Frontal cortex (tissue), 3 donors: ENCODE measurements at regions not wholly inside any gene's neighbourhood (a gene's known extent, or its start where the extent isn't known, plus 50 kb on each side); places are given as distances from the start of the nearest gene placed in this dataset.
"Not testable (repeated sequence)": the region's sequence is repeated elsewhere in the genome, so short reads cannot be mapped to it uniquely, and the experiment has no call there.

Experiments used
- DNase-seq, 2 donors: peaks; one replicate each; pipeline ENCODE4 v3.0.0; 2012; ENCODE audit warnings: low spot score in 2 of 2
- FAIRE-seq: peaks from 2 replicates; lab custom pipeline; 2012; peaks lifted over from hg19 to GRCh38; lab: Jason Lieb, UNC
- donor health status: control.
- donor health status: control.
- donor health status: control.

- FAIRE-seq, result no peak
- no peak for DNase-seq
These were observed 65.6 kb downstream of the UFM1 start for GRCh38 chr13:38415233-38415632.

- FAIRE-seq, result no peak
- no peak for DNase-seq
These were observed 67.6 kb downstream of the UFM1 start for GRCh38 chr13:38417241-38417640.

GRCh38 chr13:38417727-38418126 is 68.1 kb downstream of the UFM1 start:
- no peak for FAIRE-seq

DNA sequence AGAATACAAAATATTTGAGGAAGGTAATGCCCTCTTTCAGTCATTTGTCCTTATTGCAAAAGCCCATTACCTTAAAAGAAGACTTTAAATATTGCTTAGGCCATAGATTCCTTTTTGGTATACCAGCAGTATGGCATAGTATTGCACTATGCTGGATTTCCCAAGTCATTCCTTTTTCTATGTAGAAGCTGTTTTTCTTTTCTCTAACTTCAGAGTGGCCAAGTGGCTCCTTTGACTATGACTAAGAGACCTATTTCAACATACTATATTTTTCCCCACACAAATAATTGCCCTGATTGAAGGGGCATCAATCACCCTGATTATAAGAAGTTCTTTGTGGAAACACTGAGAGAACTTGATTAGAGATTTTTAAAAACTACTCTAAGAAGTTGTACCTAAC is 68.6 kb downstream of the UFM1 start:
- FAIRE-seq, result no peak
- DNase-seq, result no peak

More at GRCh38 chr13:38417727-38418126, 68.1 kb downstream of the UFM1 start:
- no peak for DNase-seq

DNA sequence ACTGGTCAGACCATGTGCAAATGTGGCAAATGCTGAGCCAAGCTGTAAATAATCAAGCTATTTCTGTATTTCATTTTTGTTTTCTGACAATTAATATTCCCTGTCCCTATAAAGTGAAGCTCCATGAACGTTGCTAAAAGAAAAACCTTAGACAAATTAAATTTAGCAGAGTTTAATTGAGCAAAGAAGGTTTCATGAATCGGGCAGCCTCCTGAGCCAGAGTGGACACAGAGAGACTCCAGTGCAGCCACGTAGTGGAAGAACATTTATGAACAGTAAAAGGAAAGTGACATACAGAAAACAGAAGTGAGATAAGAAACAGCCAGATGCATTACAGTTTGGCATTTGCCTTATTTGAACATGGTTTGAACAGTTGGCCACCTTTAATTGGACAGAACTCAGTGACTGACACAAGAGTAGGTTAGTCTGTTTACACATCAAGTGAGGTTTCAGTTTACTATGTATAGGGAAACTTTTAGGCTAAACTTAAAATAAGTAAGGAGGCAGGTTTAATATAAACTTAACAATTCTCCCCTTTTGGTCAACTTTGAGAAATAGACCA is 69.7 kb downstream of the UFM1 start:
- DNase-seq, result no peak
- no peak for FAIRE-seq

GRCh38 chr13:38421590-38422560 is 72.2 kb downstream of the UFM1 start:
- FAIRE-seq, result no peak
- DNase-seq, result no peak

GRCh38 chr13:38429916-38430315 is 80.3 kb downstream of the UFM1 start:
- no peak for FAIRE-seq

DNA sequence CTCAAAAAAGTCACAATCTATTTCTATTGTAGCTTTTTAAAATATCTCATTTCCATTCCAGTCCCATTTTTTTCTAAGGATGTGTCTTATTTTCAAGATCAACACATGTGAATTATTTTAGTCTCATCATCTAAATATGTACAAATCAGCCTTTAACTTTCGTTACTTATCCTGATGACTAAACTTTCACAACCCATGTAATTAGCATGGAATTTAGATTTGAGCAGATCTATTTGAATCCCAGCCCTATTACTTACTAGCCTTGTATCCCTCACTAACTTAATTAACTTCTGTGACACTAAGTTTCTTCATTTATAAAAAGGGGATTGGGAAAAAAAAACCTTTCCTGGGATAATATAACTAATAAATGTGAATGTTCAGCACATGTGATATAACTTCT is 81.1 kb downstream of the UFM1 start:
- FAIRE-seq (no peak), DNase-seq (no peak)

More at GRCh38 chr13:38429916-38430315, 80.3 kb downstream of the UFM1 start:
- no peak for DNase-seq

DNA sequence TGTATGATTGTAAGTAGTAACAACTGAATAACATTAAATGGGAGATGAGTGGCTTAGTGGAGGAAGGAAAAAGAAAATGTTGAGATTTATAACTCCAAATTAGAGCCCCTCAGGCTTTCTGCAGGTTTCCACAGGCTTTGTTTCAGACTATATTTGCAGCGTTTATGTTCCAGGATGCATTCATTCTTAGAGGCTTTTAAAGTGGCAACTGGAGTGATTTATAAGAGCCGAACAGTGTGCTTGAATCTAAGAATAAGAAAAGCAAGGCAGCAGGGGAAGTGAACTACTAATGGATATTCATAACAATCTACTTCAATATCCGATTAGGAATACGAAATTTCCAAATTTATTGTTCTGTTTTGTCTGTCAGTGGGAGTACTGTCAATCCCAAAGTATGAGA is 91.0 kb downstream of the UFM1 start:
- DNase-seq (no peak), FAIRE-seq (no peak)

DNA sequence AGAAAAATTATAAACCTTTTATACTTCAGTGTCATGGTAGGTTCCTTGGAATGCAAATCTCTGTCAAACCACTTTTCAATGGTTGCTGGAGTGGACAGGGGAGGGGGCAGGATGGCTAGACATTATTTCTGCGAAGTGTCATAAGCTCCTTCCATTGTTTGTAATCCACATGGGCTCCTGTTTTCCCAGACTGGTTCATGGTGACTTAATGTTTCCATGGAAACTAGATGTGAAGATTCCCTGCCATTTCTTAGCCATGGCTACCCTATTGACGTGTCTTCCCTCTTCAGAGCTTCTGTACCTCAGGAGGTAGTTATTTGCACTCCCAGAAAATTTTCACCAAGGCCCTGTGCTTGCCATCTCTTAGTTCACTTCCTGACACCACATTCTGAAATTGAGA is 95.3 kb downstream of the UFM1 start:
- FAIRE-seq, result no peak
- DNase-seq, result no peak

- no peak for DNase-seq
- no peak for FAIRE-seq
These were observed 103.0 kb downstream of the UFM1 start for GRCh38 chr13:38452656-38453055.

- DNase-seq, result no peak
- FAIRE-seq, result no peak
These were observed 113.0 kb downstream of the UFM1 start for GRCh38 chr13:38462605-38463004.

DNA sequence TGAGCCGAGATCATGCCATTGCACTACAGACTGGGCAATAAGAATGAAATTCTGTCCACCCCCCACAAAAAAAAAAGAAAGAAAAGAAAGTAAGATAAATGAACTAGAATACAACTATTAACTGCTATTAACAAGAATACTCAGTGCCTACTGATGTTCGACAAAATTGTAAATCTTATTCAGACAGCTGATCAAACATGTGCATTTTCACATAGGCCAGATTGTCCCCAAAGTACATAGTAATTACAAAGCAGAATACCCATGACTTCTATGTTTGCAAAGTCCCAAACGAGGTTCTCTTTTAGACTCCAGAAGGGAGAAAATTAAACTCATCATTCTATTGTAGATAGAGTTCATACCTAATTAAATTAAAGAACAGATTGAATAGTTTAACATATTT is 113.4 kb downstream of the UFM1 start:
- FAIRE-seq (no peak), DNase-seq (no peak)

GRCh38 chr13:38472411-38472810 is 122.8 kb downstream of the UFM1 start:
- FAIRE-seq, DNase-seq: not testable (repeated sequence)

DNA sequence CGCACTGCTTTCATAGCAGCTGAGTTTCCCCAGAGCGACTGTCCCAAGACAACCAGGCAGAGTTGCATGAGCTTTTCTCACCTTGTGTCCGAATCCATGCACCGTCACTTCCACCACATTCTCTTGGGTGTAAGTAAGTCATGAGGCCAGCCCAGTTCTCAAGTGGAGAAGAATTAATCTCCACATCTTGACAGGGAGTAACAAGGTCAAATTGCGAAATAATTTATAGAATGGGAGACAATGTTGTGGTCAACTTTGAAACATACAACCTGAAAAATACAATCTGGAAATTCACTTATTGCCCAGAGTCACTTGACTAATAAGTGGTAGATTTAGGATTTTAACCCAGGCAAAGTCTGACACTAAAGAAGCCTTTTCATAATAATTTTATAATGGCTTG is 123.7 kb downstream of the UFM1 start:
- DNase-seq (no peak), FAIRE-seq (no peak)

- FAIRE-seq, result no peak
- DNase-seq, result no peak
These were observed 128.0 kb downstream of the UFM1 start for GRCh38 chr13:38477676-38478075.

GRCh38 chr13:38483623-38484022 is 134.0 kb downstream of the UFM1 start:
- no peak for DNase-seq
- FAIRE-seq, result no peak

DNA sequence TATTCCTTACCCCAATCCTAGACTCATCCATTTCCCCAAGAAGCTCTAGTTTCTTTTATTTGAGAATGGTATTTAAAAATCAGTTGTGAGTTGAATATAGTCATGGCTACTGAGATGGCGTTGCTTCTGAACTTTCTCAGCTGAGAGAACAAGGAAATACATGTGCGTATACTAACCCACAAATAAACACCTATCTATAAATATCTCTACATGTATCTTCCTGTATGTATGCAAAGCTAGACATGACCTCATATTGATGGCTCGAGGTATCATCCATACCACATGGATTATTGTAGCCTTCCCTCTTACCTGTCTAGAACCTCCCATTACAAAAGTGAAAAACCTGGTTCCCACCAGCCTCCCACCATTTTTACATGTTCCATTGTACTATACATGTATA is 141.0 kb downstream of the UFM1 start:
- no peak for FAIRE-seq

GRCh38 chr13:38494445-38494844 is 144.8 kb downstream of the UFM1 start:
- no peak for DNase-seq

More for the DNA sequence above, 141.0 kb downstream of the UFM1 start:
- no peak for DNase-seq

GRCh38 chr13:38496917-38497316 is 147.3 kb downstream of the UFM1 start:
- FAIRE-seq (no peak), DNase-seq (no peak)

More at GRCh38 chr13:38494445-38494844, 144.8 kb downstream of the UFM1 start:
- FAIRE-seq, result no peak

DNA sequence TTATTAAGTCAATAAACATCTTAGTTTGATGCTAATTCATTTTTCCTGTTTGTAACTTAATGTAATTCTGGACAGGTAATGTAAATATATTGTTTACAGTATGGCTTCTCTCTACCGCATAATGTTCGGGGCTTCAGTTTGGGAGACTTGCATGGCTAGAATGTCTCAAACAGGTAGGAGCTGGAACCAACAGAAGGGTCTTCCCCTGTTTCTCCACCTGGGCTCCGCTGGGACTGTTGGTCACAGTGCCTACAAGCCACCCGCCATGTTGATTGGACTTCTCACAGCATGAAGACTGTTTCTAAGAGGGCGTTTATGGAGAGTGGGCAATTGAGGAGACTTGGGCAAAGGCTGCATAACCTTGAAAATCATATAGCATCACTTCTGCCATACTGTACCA is 148.6 kb downstream of the UFM1 start:
- no peak for DNase-seq
- no peak for FAIRE-seq
